HepG2 (cell line): ENCODE measurements at regions not wholly inside any gene's neighbourhood (a gene's known extent, or its start where the extent isn't known, plus 50 kb on each side); places are given as distances from the start of the nearest gene placed in this dataset.

Source experiments
- ATAC-seq: fragments of 200-7000 bp; cut with Tn5 transposase; 3 replicates; pipeline ENCODE4 v1.9.1; 2020; ENCODE audit warnings: mild to moderate bottlenecking, moderate library complexity
- BruUV-seq: library from RNA; stranded (reverse); fragments of 400-500 nt; replicated peaks from 2 replicates; lab custom pipeline; 2021; lab: Mats Ljungman, UMichigan
- CTCF ChIA-PET: fragments of 300-600 bp; formaldehyde crosslinking; extraction: SDS; loops from one replicate; lab custom pipeline; 2021; ENCODE audit warnings: low total read pairs, inconsistent platforms, low intra/inter-chr PET ratio; lab: Yijun Ruan, JAX
- POLR2A ChIA-PET: fragments of 350-600 bp; sonication (Branson Sonifier 250); formaldehyde crosslinking; loops from one replicate; lab custom pipeline; 2020; ENCODE audit warnings: antibody characterized with exemption, inconsistent platforms; lab: Yijun Ruan, JAX
- DNase-seq: peaks from one replicate; pipeline ENCODE4 v3.0.0-alpha.2; 2015; ENCODE audit warnings: low spot score
- FAIRE-seq: peaks from 3 replicates; lab custom pipeline; 2011; peaks lifted over from hg19 to GRCh38; lab: Jason Lieb, UNC
- H2AFZ ChIP-seq: one replicate; pipeline ENCODE4 v1.6.1; 2011; ENCODE audit warnings: low read length, inconsistent platforms
- H3K27ac ChIP-seq: fragments of 300-600 bp; 3 replicates; pipeline ENCODE4 v1.8.0; 2011; ENCODE audit warnings: mixed run types, mild to moderate bottlenecking, mixed read lengths, low read length, inconsistent platforms; ENCODE audit not compliant: insufficient read depth; ENCODE audit errors: extremely low read length
- H3K27me3 ChIP-seq, 2 experiments: fragments of 200-600 bp in 1 of 2; 2 replicates in 1 of 2; 3 replicates in 1 of 2; pipeline versions ENCODE4 v1.6.0 to v1.8.0; 2011; ENCODE audit warnings: low read length in 2 of 2, mild to moderate bottlenecking in 2 of 2, moderate library complexity in 2 of 2, inconsistent platforms in 1 of 2; ENCODE audit not compliant: insufficient read depth in 2 of 2, control insufficient read depth in 1 of 2
- H3K36me3 ChIP-seq, 2 experiments: fragments of 200-600 bp in 1 of 2; replicated peaks in 1 of 2; 2 replicates in 1 of 2; 3 replicates in 1 of 2; pipeline versions ENCODE4 v1.5.1 to v1.8.0; 2011; ENCODE audit warnings: low read length in 2 of 2, inconsistent platforms in 1 of 2; ENCODE audit not compliant: insufficient read depth in 2 of 2, control insufficient read depth in 1 of 2
- H3K4me1 ChIP-seq: 2 replicates; pipeline ENCODE4 v1.5.1; 2012; ENCODE audit warnings: low read length, inconsistent platforms; ENCODE audit not compliant: insufficient read depth
- H3K4me2 ChIP-seq: 2 replicates; pipeline ENCODE4 v1.6.0; 2011; ENCODE audit warnings: low read depth, low read length, inconsistent platforms
- H3K4me3 ChIP-seq, 3 experiments: fragments of 200-600 bp in 1 of 3; sonication (generic), shearing (Covaris generic) in 1 of 3; replicated peaks in 1 of 3; 2 replicates each; pipeline ENCODE4 v1.5.1; 2011 to 2016; ENCODE audit warnings: low read length in 3 of 3, inconsistent platforms in 2 of 3, low read depth in 2 of 3, mild to moderate bottlenecking in 2 of 3, control low read depth in 1 of 3, mixed read lengths in 1 of 3; ENCODE audit not compliant: insufficient read depth in 1 of 3
- H3K79me2 ChIP-seq: one replicate; pipeline ENCODE4 v1.6.1; 2011; ENCODE audit warnings: low read length, inconsistent platforms; ENCODE audit not compliant: insufficient read depth
- H3K9ac ChIP-seq: 2 replicates; pipeline ENCODE4 v1.6.0; 2011; ENCODE audit warnings: mild to moderate bottlenecking, low read depth, low read length, inconsistent platforms; ENCODE audit not compliant: insufficient read depth
- H3K9me3 ChIP-seq: 2 replicates; pipeline ENCODE4 v1.5.1; 2012; ENCODE audit warnings: mild to moderate bottlenecking, low read length
- H4K20me1 ChIP-seq: 2 replicates; pipeline ENCODE4 v1.6.0; 2011; ENCODE audit warnings: inconsistent platforms, mild to moderate bottlenecking, low read length, moderate library complexity; ENCODE audit not compliant: insufficient read depth
- BHLHE40 ChIP-seq: IDR thresholded peaks from 2 replicates; pipeline ENCODE4 v1.6.1; 2011; ENCODE audit warnings: low read length, improper control_type of control experiment
- CHD4 ChIP-seq: fragments of 200-600 bp; sonication (generic); IDR thresholded peaks from 2 replicates; pipeline ENCODE4 v1.7.0; 2017; ENCODE audit warnings: mild to moderate bottlenecking, low read length, borderline replicate concordance
- EP300 ChIP-seq, 3 experiments: sonication (generic) in 1 of 3; formaldehyde crosslinking in 1 of 3; IDR thresholded peaks; 2 replicates each; pipeline versions ENCODE4 v1.5.1 to v1.6.1; 2011 to 2020; ENCODE audit warnings: low read depth in 2 of 3, low read length in 2 of 3, borderline replicate concordance in 1 of 3, improper control_type of control experiment in 1 of 3, mild to moderate bottlenecking in 1 of 3, missing genetic modification reagents in 1 of 3, moderate library complexity in 1 of 3
- HNF4G ChIP-seq, 2 experiments: sonication (generic) in 1 of 2; formaldehyde crosslinking in 1 of 2; IDR thresholded peaks; 2 replicates each; pipeline versions ENCODE4 v1.4.0 to v1.6.1; 2011 to 2020; ENCODE audit warnings: borderline replicate concordance in 2 of 2, low read depth in 2 of 2, mild to moderate bottlenecking in 2 of 2, low read length in 1 of 2, missing genetic modification reagents in 1 of 2, moderate library complexity in 1 of 2
- NCOR1 ChIP-seq: fragments of 200-600 bp; sonication (generic); IDR thresholded peaks from 2 replicates; pipeline ENCODE4 v1.7.0; 2017; ENCODE audit warnings: antibody characterized with exemption, low read length, borderline replicate concordance
- NPAS2 ChIP-seq: sonication (generic); formaldehyde crosslinking; IDR thresholded peaks from 2 replicates; pipeline ENCODE4 v1.8.0; 2022; ENCODE audit warnings: mild to moderate bottlenecking, missing genetic modification reagents, borderline replicate concordance
- RXRB ChIP-seq: IDR thresholded peaks from 2 replicates; pipeline ENCODE4 v1.6.1; 2016; ENCODE audit warnings: borderline replicate concordance, missing genetic modification reagents, missing compliant biosample characterization
- SMC3 ChIP-seq: IDR thresholded peaks from 2 replicates; pipeline ENCODE4 v1.6.1; 2011; ENCODE audit warnings: low read length, improper control_type of control experiment
- STAG1 ChIP-seq: sonication (generic); formaldehyde crosslinking; IDR thresholded peaks from 2 replicates; pipeline ENCODE4 v1.4.0; 2020; ENCODE audit warnings: missing genetic modification reagents
- THRA ChIP-seq: sonication (generic); formaldehyde crosslinking; IDR thresholded peaks from 2 replicates; pipeline ENCODE4 v1.4.0; 2020; ENCODE audit warnings: missing genetic modification reagents, borderline replicate concordance
- ZNF235 ChIP-seq: sonication (generic); formaldehyde crosslinking; IDR thresholded peaks from 2 replicates; pipeline ENCODE4 v1.8.1; 2023; ENCODE audit warnings: mild to moderate bottlenecking, missing genetic modification reagents, borderline replicate concordance
- ZNF317 ChIP-seq: sonication (generic); formaldehyde crosslinking; IDR thresholded peaks from 2 replicates; pipeline ENCODE4 v1.5.0; 2020; ENCODE audit warnings: mild to moderate bottlenecking, missing genetic modification reagents
- ZNF468 ChIP-seq: sonication (generic); formaldehyde crosslinking; IDR thresholded peaks from 2 replicates; pipeline ENCODE4 v1.8.0; 2022; ENCODE audit warnings: mild to moderate bottlenecking, moderate library complexity, missing genetic modification reagents
- ZNF644 ChIP-seq: IDR thresholded peaks from 2 replicates; pipeline ENCODE4 v1.6.1; 2016; ENCODE audit warnings: low read depth
- ZNF660 ChIP-seq: sonication (generic); formaldehyde crosslinking; IDR thresholded peaks from 2 replicates; pipeline ENCODE4 v1.5.1; 2020; ENCODE audit warnings: mild to moderate bottlenecking, low read depth, missing genetic modification reagents, borderline replicate concordance
- ZNF775 ChIP-seq: sonication (generic); formaldehyde crosslinking; IDR thresholded peaks from 2 replicates; pipeline ENCODE4 v1.4.0; 2020; ENCODE audit warnings: missing genetic modification reagents, mild to moderate bottlenecking, moderate library complexity, borderline replicate concordance
- WGBS: methylation state at CpG from one replicate; pipeline ENCODE4 v1.1.6; 2017; ENCODE audit warnings: low lambda C conversion rate; 5-methylcytosine and 5-hydroxymethylcytosine counted together
- in situ Hi-C: cut with HindIII; loops from 2 replicates; pipeline ENCODE4 v1.10.0; 2017; ENCODE audit warnings: low pct_unique_long_range_greater_than_20kb; ENCODE audit not compliant: extremely low pct_ligation_motif_present
- intact Hi-C: fragments of 100-400 bp; cut with micrococcal nuclease; formaldehyde crosslinking; loops from one replicate; pipeline ENCODE4 v1.10.0; 2022; ENCODE audit not compliant: unreplicated experiment

- no TSS peak for BruUV-seq
- Histone ChIP-seq H3K4me1 (peaks cover 23% of the 10 kb centered on the region), H2AFZ (no peak overlapping the region), H3K27ac (no peak overlapping the region), H3K27me3 (peaks cover 0 to 5% of the 10 kb centered on the region in 2 experiments; a peak in 1 of 5 replicates), H3K79me2 (no peaks in the 10 kb centered on the region), H3K36me3 (no peaks in the 10 kb centered on the region), H3K4me2 (no peak overlapping the region), H3K4me3 (no peak overlapping the region), H3K9me3 (no peaks in the 10 kb centered on the region)
- 73% methylated on average over 10 of the region's 10 CpGs for WGBS
- DNase-seq = no peak
- ATAC-seq = no peak
- ChIA-PET POLR2A (no interaction called here), CTCF (no interaction called here)
- intact Hi-C loops = loop anchor here (5.0 kb wide), 1 partner anchor 497 kb away; no protein-coding TSS in a partner anchor
- in situ Hi-C loops = no loop called here
- FAIRE-seq = no peak
- TF ChIP-seq ZNF235 (CRISPR knock-in tag) (no peak), STAG1 (no peak), ZNF660 (CRISPR knock-in tag) (no peak), ZNF468 (no peak), NPAS2 (CRISPR knock-in tag) (no peak), ZNF317 (CRISPR knock-in tag) (no peak), ZNF775 (CRISPR knock-in tag) (no peak), HNF4G (IDR thresholded peaks at IDR 0.05; ENCODE audit: borderline replicate concordance, low read depth, low read length) (no peak), HNF4G (CRISPR knock-in tag; IDR thresholded peaks at IDR 0.05; ENCODE audit: borderline replicate concordance, low read depth) (no peak)
- TF ChIP-seq, all 625 proteins: peak for 0
- no peak overlapping the region for H3K9ac ChIP-seq
- no peaks in the 10 kb centered on the region for H4K20me1 ChIP-seq
Observed at GRCh38 chr20:57049296-57049695, 217.1 kb downstream of the BMP7 start.

- BruUV-seq = no TSS peak
- DNase-seq = peak; percentile 76
- POLR2A ChIA-PET = no interaction called here
- intact Hi-C loops = no loop called here
- Histone ChIP-seq H2AFZ (no peak overlapping the region), H3K4me1 (peaks cover 22% of the 10 kb centered on the region), H3K27ac (no peak overlapping the region), H4K20me1 (no peaks in the 10 kb centered on the region), H3K4me2 (no peak overlapping the region), H3K27me3 (peaks cover 0 to 8% of the 10 kb centered on the region in 2 experiments; a peak in 2 of 5 replicates), H3K36me3 (no peaks in the 10 kb centered on the region), H3K4me3 (no peak overlapping the region), H3K9ac (no peak overlapping the region), H3K9me3 (no peaks in the 10 kb centered on the region), H3K79me2 (no peaks in the 10 kb centered on the region)
- CTCF ChIA-PET = no interaction called here
- ATAC-seq = peak; percentile 77
- 2% methylated on average over 4 of the region's 4 CpGs for WGBS
- FAIRE-seq = peak; percentile 85
- in situ Hi-C loops = no loop called here
- TF ChIP-seq CHD4 (no peak), SMC3 (peak; percentile 4; the same call in 1 of the 2 replicates), THRA (CRISPR knock-in tag) (peak; percentile 76; the same call in 1 of the 2 replicates), ZNF644 (CRISPR knock-in tag) (peak; percentile 86; the same call in 1 of the 2 replicates), NCOR1 (peak; percentile 77; the same call in 1 of the 2 replicates), RXRB (CRISPR knock-in tag) (0 out of 2 replicates have a peak, but pooled peaks have one; percentile 25), BHLHE40 (peak; percentile 37; the same call in 1 of the 2 replicates), EP300 (IDR thresholded peaks at IDR 0.05; ENCODE audit: low read depth in 2 of 2, low read length in 2 of 2) (0 out of 4 replicates have a peak, but pooled peaks of 1 of the 2 experiments have one; percentile 14), EP300 (CRISPR knock-in tag; IDR thresholded peaks at IDR 0.05; ENCODE audit: borderline replicate concordance) (no peak)
Observed at GRCh38 chr20:57051096-57051495, 215.3 kb downstream of the BMP7 start.
